Stomach smooth muscle (tissue), 2 donors: ENCODE measurements at regions not wholly inside any gene's neighbourhood (a gene's known extent, or its start where the extent isn't known, plus 50 kb on each side); places are given as distances from the start of the nearest gene placed in this dataset.

Experiments
- H3K27ac ChIP-seq: one replicate; pipeline ENCODE4 v1.7.0; 2013; ENCODE audit warnings: mild to moderate bottlenecking, low read length, inconsistent platforms
- H3K27me3 ChIP-seq, 2 donors: one replicate each; pipeline ENCODE4 v1.7.0; 2013; ENCODE audit warnings: low read length in 2 of 2; ENCODE audit not compliant: insufficient read depth in 2 of 2, control insufficient read depth in 1 of 2
- H3K36me3 ChIP-seq, 2 donors: one replicate each; pipeline ENCODE4 v1.7.0; 2013; ENCODE audit warnings: low read length in 2 of 2; ENCODE audit not compliant: control insufficient read depth in 2 of 2, insufficient read depth in 2 of 2
- H3K4me1 ChIP-seq: one replicate; pipeline ENCODE4 v1.7.0; 2013; ENCODE audit warnings: low read length; ENCODE audit not compliant: control insufficient read depth, insufficient read depth
- H3K4me3 ChIP-seq, 2 donors: one replicate each; pipeline ENCODE4 v1.7.0; 2013; ENCODE audit warnings: low read length in 2 of 2
- H3K9ac ChIP-seq, 2 donors: one replicate each; pipeline ENCODE4 v1.7.0; 2013; ENCODE audit warnings: low read length in 2 of 2, mild to moderate bottlenecking in 1 of 2
- H3K9me3 ChIP-seq, 2 donors: one replicate each; pipeline ENCODE4 v1.7.0; 2013; ENCODE audit warnings: low read length in 2 of 2; ENCODE audit not compliant: control insufficient read depth in 2 of 2
- donor health status: healthy.
- donor health status: Pancreatic carcinoma.

DNA sequence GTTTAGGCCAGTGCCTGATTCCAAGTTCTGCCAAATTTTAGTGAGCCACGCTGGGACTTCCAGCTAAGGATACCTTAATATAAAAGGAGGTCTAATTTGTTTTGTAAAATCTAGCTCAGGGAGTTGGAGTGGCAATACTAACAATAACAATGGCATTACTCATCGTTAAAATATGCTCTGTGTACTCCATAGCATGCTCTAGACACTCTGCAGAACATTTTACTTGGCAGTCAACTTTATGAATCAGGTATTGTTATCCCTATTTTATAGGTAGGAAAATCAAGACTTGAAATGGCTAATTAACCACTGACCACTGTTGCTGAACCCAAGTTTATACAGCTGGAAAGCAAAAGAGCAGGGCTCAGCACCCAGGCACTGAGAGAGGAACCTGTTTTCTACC is 485.0 kb upstream of the KIRREL3 start:
- Histone ChIP-seq H3K9ac (no peak overlapping the region), H3K9me3 (no peaks in the 10 kb centered on the region), H3K4me3 (no peak overlapping the region), H3K36me3 (no peaks in the 10 kb centered on the region), H3K27me3 (no peaks in the 10 kb centered on the region), H3K27ac (no peak overlapping the region), H3K4me1 (no peaks in the 10 kb centered on the region)

DNA sequence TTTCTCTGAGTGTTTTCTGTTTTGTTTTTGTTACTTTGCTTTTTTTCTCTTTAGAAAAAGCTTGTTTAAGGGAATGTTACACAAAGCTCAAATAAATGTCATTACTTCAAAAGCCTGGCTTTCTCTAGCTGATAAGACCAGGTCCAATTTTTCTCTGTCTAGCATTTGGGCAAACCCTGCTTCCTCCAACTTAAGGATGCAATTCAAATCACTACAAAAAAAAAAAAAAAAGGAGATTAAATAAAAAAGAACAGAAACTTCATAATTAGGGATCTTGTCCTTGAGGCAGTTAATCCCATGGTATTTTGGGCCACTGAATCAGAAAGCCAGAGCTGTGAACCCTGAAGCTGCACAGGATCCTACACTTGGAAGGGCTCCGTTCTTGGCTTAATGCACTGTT is 480.8 kb upstream of the KIRREL3 start:
- Histone ChIP-seq H3K9ac (no peak overlapping the region), H3K27ac (no peak overlapping the region), H3K9me3 (no peaks in the 10 kb centered on the region), H3K4me3 (no peak overlapping the region), H3K36me3 (no peaks in the 10 kb centered on the region), H3K4me1 (no peaks in the 10 kb centered on the region), H3K27me3 (no peaks in the 10 kb centered on the region)

DNA sequence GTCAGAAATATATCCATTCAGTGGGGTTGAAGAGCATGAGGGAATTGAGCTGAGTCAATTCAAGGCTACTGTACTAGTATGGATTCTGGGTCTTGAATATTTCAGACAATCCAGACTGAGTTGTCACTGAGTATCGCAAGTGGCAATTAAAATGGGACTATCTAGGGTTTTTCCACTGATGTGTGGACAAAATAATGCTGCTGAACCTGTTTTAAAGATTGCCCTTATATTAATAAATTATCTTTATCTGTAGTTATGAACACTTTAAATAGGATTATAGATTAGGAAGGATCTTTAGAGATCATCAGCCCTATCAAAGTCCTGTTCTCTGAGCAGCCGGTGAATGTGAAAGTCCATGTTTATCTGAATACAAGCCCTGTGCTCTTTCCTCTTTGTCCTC is 478.3 kb upstream of the KIRREL3 start:
- Histone ChIP-seq H3K9ac (no peak overlapping the region), H3K36me3 (no peaks in the 10 kb centered on the region)

DNA sequence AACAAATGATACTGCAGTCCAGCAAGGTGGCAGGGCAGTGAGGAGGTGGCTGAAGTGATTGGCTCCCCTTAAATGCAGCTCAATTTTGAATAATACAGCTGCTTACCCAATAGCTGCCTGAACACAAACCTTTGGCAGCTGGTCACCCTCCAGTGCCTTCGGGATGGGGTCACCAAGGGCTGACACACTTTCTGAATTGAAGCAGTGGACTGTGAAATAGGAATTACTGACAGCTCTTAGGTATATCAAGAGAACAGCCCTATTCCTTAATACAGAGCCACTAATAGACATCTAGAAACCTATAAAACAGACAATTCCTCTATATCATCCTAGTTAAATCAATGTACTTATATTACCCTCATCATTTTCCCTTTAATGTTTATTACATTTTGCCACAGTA is 474.2 kb upstream of the KIRREL3 start:
- no peak overlapping the region for H3K27ac ChIP-seq
- H3K4me1 ChIP-seq: no peaks in the 10 kb centered on the region
- no peak overlapping the region for H3K4me3 ChIP-seq
- no peaks in the 10 kb centered on the region for H3K9me3 ChIP-seq
- H3K9ac ChIP-seq: no peak overlapping the region
- H3K27me3 ChIP-seq: no peaks in the 10 kb centered on the region
- no peaks in the 10 kb centered on the region for H3K36me3 ChIP-seq

More for the DNA sequence above, 478.3 kb upstream of the KIRREL3 start:
- Histone ChIP-seq H3K27me3 (no peaks in the 10 kb centered on the region), H3K27ac (no peak overlapping the region), H3K4me1 (no peaks in the 10 kb centered on the region), H3K9me3 (no peaks in the 10 kb centered on the region), H3K4me3 (no peak overlapping the region)

DNA sequence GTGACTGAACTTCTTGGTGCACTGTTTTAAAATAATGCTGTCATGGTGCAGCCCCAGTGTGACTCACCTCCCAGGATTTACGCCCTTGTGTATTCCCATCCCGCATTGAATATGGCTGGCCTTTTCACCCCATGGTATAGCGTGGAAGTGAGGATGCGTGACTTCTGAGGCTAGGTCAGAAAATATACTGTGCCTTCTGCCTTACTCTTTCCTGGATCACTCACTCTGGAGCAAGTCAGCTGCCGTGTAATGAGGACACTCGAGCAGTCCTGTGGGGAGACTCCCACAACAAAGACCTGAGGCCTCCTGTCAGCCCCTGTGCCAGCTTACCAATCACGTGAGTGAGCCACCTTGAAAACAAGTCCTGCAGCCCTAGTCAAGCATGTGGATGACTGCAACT is 471.9 kb upstream of the KIRREL3 start:
- Histone ChIP-seq H3K27me3 (no peaks in the 10 kb centered on the region), H3K9me3 (no peaks in the 10 kb centered on the region), H3K4me3 (no peak overlapping the region), H3K4me1 (no peaks in the 10 kb centered on the region), H3K27ac (no peak overlapping the region), H3K9ac (no peak overlapping the region), H3K36me3 (no peaks in the 10 kb centered on the region)

DNA sequence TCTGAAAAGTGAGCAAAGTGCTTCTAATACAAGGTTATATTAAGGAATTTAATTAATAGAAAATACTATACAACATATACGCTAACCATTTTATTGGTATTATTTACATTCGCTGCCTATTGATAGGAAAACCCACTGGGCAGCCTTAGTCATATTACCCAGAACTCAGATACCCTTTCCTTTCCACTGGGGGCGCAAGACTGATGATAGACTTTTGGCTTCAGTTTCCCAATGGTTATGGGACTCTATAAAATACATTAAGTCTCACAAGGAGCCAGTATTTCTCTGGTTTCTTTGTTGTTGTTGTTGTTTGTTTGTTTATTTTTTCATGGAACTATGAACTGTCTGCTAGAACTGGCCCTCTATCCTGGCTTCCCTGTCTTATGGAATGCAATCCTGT is 471.1 kb upstream of the KIRREL3 start:
- H3K9ac ChIP-seq: no peak overlapping the region
- no peak overlapping the region for H3K27ac ChIP-seq
- H3K4me1 ChIP-seq: no peaks in the 10 kb centered on the region
- H3K4me3 ChIP-seq: no peak overlapping the region
- H3K9me3 ChIP-seq: no peaks in the 10 kb centered on the region
- no peaks in the 10 kb centered on the region for H3K36me3 ChIP-seq
- H3K27me3 ChIP-seq: no peaks in the 10 kb centered on the region

DNA sequence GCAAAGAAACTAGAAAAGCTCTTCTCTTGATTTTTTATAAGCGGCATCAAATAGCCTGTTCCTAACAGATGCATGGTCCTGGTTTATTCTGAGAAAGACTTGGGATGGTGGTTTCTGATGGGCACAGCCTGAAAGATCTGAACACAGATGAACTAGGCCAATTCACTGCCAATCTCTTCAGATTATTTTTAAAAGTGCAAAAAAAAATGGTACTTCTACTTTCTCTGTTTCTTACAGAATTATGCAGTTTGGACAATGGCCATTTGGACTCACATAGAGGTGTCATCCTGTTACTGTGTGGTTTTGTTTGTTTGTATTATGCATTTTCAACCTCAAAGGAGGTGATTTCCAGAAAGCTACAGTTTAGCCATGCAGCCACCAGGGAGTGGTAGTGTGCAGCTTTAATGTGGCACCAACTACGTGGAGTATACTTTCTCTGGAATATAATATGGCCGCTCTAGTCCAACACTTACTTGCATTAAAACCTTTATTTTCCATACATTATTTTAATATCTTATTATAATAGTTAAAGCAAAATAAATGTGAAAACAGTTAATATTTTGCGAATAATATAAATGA is 469.8 kb upstream of the KIRREL3 start:
- Histone ChIP-seq H3K27me3 (no peaks in the 10 kb centered on the region), H3K4me1 (no peaks in the 10 kb centered on the region), H3K9me3 (no peaks in the 10 kb centered on the region), H3K36me3 (no peaks in the 10 kb centered on the region), H3K4me3 (no peak overlapping the region), H3K9ac (no peak overlapping the region), H3K27ac (no peak overlapping the region)

DNA sequence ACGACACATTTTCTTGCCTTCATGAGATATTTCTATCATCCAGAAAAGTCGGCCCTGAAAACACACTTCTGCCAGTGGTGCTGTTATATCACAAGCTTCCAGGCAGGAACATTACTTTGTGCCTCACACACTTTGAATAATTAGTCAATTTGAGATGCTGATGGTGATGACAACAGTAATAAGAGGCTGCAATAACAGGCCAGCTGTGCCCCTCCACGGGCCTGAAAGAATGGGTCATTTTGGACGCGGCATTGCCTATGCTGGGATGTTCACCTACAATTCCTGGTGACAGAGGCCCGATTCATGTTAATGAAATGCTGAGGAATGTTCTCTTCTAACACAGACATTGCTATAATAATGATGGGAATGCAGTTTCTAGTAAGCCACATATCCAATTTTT is 463.8 kb upstream of the KIRREL3 start:
- H3K36me3 ChIP-seq: no peaks in the 10 kb centered on the region
- H3K4me1 ChIP-seq: no peaks in the 10 kb centered on the region
- H3K9ac ChIP-seq: no peak overlapping the region
- no peak overlapping the region for H3K27ac ChIP-seq
- no peak overlapping the region for H3K4me3 ChIP-seq
- H3K27me3 ChIP-seq: no peaks in the 10 kb centered on the region
- H3K9me3 ChIP-seq: no peaks in the 10 kb centered on the region

DNA sequence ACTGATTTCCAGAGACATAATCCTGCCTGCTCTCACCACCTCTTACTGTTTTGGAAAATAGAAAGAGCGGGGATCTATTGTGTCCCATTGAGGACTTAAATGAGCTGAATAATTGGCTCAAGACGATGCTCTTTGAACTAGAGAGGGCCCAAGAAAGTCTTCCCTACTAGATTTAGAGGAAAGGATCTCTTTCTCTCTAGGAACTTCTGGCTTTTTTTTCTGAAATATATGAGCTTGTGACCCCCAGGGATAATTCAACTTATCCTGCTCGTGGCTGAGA is 461.4 kb upstream of the KIRREL3 start:
- Histone ChIP-seq H3K4me1 (no peaks in the 10 kb centered on the region), H3K27me3 (no peaks in the 10 kb centered on the region), H3K36me3 (no peaks in the 10 kb centered on the region), H3K9me3 (no peaks in the 10 kb centered on the region), H3K9ac (no peak overlapping the region), H3K27ac (no peak overlapping the region), H3K4me3 (no peak overlapping the region)

DNA sequence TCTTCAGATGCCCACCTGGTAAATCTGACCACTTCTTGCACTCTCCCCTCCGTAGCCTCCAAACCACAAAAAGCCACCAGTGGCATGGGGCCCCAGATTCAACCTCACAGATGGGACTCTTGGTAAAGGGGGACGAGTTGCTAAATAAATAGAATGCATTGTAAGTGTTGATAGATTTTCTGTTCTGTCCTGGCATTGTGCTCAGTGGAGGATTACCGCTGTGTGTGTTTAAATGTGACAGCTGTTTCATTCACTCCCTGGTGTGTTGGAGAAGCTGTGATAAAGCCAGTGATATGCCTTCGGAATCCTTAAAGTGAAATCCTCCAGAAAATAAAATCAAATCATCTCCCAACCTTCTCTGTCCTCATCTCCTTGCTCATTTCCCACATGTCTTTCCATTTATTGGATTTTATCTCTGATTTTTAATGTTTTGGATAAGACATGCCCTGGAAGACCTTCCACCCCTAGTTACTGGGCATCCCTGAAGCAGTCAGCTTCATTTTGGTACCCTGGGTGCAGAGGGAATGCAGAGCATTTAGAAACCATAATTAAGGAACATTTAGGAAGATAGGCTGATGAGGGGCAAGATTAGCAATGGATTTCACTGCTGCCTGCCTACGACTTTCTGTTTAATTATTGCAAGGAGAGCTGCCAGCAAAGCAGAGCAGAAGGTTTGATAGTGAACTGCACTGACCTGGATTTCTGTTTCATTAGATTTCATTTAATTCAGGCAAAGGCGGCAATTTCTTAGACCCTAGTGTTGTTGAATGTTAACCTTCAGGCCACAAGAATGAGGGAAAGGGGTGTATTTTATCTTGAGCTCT is 460.9 kb upstream of the KIRREL3 start:
- no peaks in the 10 kb centered on the region for H3K27me3 ChIP-seq
- no peak overlapping the region for H3K9ac ChIP-seq
- H3K4me3 ChIP-seq: no peak overlapping the region
- no peaks in the 10 kb centered on the region for H3K9me3 ChIP-seq
- no peaks in the 10 kb centered on the region for H3K4me1 ChIP-seq
- H3K36me3 ChIP-seq: no peaks in the 10 kb centered on the region
- H3K27ac ChIP-seq: no peak overlapping the region

DNA sequence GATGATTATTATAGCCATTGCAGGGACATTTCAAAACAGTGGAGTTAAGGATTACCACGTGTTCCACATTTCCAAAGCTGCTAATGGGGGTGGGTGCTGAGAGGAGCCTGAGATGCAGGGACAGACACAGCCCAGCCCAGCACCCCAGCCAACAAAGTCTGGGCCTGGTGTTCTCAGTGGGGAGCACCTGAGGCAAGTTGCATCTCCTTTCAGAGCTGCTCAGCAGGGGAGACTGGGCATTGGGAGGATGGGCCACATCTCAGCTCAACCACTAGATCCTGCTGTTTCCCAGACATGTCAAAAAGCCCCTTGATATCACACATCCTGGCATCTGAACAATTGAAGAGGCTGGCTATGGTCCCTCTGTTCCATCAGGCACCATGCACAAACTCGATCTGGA is 458.0 kb upstream of the KIRREL3 start:
- Histone ChIP-seq H3K4me3 (no peak overlapping the region), H3K9ac (no peak overlapping the region), H3K4me1 (no peaks in the 10 kb centered on the region), H3K9me3 (no peaks in the 10 kb centered on the region), H3K27ac (no peak overlapping the region), H3K27me3 (no peaks in the 10 kb centered on the region), H3K36me3 (no peaks in the 10 kb centered on the region)
